Chondrocyte (in vitro differentiated cells): ENCODE measurements at regions not wholly inside any gene's neighbourhood (a gene's known extent, or its start where the extent isn't known, plus 50 kb on each side); places are given as distances from the start of the nearest gene placed in this dataset.
A peak's percentile ranks its signal among the peaks of the same experiment; 100 is the strongest.
"Not testable (repeated sequence)": the region's sequence is repeated elsewhere in the genome, so short reads cannot be mapped to it uniquely, and the experiment has no call there.

Experiments used
- DNase-seq: peaks from one replicate; pipeline ENCODE4 v3.0.0; 2021; ENCODE audit warnings: mixed read lengths, low spot score
- H3K27ac Mint-ChIP-seq: one replicate; pipeline ENCODE4 v1.8.0; 2021; ENCODE audit warnings: mild to moderate bottlenecking, moderate library complexity, mixed read lengths; ENCODE audit not compliant: unreplicated experiment
- H3K27me3 Mint-ChIP-seq: 2 replicates; pipeline ENCODE4 v1.8.0; 2021; ENCODE audit warnings: low read depth, mixed read lengths
- H3K36me3 Mint-ChIP-seq: 2 replicates; pipeline ENCODE4 v1.8.0; 2021; ENCODE audit warnings: low read depth, mixed read lengths
- H3K4me1 Mint-ChIP-seq: 2 replicates; pipeline ENCODE4 v1.8.0; 2021; ENCODE audit warnings: low read depth, mild to moderate bottlenecking, mixed read lengths
- H3K4me3 Mint-ChIP-seq: one replicate; pipeline ENCODE4 v1.8.0; 2021; ENCODE audit warnings: mild to moderate bottlenecking, moderate library complexity, mixed read lengths; ENCODE audit not compliant: unreplicated experiment
- H3K9me3 Mint-ChIP-seq: 2 replicates; pipeline ENCODE4 v1.8.0; 2021; ENCODE audit warnings: low read depth, mixed read lengths
- TF ChIP-seq, protein P1 (sequence below): fragments of 200-600 bp; sonication (generic); IDR thresholded peaks from 2 replicates; pipeline ENCODE4 v1.5.0; 2021; ENCODE audit warnings: antibody characterized with exemption, mild to moderate bottlenecking, moderate library complexity

DNA sequence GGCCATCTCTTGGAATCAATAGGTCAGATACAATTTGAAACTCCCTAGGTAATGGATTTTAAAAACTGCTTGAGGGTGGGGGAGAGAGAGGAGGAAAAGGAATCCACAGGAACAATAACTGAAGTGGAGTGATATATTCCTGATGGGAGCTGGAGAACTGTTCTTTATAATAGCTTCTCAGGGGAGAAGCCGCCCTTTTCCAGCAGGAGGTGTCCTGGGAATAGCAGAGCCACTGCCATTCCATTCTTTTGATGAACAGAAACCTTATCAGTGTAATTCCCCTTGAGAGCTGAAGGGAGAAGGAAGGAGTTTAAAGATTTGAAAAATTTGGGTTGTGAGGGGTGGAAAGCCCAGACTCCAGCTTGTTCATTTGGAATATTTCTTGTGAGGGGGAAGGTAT, 504.9 kb upstream of the DPH6 start:
- H3K27me3 Mint-ChIP-seq: no peaks in the 10 kb centered on the region
- DNase-seq: no peak
- TF ChIP-seq, protein P1, sequence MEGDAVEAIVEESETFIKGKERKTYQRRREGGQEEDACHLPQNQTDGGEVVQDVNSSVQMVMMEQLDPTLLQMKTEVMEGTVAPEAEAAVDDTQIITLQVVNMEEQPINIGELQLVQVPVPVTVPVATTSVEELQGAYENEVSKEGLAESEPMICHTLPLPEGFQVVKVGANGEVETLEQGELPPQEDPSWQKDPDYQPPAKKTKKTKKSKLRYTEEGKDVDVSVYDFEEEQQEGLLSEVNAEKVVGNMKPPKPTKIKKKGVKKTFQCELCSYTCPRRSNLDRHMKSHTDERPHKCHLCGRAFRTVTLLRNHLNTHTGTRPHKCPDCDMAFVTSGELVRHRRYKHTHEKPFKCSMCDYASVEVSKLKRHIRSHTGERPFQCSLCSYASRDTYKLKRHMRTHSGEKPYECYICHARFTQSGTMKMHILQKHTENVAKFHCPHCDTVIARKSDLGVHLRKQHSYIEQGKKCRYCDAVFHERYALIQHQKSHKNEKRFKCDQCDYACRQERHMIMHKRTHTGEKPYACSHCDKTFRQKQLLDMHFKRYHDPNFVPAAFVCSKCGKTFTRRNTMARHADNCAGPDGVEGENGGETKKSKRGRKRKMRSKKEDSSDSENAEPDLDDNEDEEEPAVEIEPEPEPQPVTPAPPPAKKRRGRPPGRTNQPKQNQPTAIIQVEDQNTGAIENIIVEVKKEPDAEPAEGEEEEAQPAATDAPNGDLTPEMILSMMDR: no peak

DNA sequence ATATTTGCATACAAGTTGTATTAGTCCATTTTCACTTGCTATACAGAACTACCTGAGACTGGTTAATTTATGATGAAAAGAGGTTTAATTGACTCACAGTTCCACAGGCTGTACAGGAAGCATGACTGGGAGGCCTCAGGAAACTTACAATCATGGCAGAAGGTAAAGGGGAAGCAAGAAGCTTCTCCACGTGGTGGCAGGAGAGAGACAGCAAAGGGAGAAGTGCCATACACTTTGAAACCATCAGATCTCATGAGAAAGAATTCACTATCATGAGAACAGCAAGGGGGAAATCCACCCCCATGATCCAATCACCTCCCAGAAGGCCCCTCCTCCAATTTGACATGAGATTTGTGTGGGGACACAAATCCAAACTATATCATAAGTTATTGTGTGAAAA, 506.7 kb upstream of the DPH6 start:
- DNase-seq, H3K4me3 Mint-ChIP-seq, H3K27me3 Mint-ChIP-seq, H3K4me1 Mint-ChIP-seq, H3K27ac Mint-ChIP-seq, H3K36me3 Mint-ChIP-seq, H3K9me3 Mint-ChIP-seq: not testable (repeated sequence)
- TF ChIP-seq, protein P1: peak; percentile 48

More for the DNA sequence above, 504.9 kb upstream of the DPH6 start:
- Mint-ChIP-seq H3K4me1 (no peaks in the 10 kb centered on the region), H3K27ac (no peak overlapping the region), H3K9me3 (peaks cover 7% of the 10 kb centered on the region), H3K36me3 (no peaks in the 10 kb centered on the region), H3K4me3 (no peak overlapping the region)

DNA sequence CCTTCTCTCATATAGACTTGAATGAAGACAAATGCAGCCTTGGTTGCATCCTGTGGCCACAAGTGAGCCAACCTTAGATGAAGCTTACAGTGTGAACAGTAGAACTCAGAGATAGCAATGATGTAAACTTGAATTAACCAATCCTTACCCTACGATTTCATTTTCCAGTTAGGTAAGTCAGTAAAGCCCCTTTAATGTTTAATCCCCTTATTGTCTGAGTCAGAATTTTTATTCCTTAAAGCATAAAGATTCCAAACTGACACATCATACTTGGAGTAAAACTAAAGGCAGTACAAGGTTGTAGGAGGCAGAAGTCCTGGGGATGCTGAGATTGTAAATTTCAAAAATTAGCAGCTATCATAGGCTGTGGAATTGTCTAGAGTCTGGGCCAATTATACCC, 507.8 kb upstream of the DPH6 start:
- no peaks in the 10 kb centered on the region for H3K27me3 Mint-ChIP-seq

DNA sequence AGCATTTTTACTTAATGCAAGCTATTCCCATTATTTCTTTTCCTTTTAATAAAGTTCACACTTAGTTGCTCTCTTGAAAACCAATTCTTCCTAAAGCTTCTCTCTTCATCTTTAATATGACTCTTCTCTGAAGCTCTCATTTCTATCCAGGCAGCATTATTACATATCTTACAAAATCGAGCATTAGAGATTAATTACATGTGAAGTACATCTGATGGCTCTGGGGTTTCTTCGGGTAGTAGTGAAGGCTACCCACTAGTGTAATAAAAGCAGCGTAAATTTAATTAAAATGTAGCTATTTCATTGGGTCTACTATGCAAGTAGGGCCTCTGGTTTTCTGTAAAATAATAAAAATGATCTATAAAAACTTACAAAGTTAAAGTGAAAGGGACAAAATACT, 513.6 kb upstream of the DPH6 start:
- H3K4me3 Mint-ChIP-seq: no peak overlapping the region

More for the DNA sequence above, 507.8 kb upstream of the DPH6 start:
- Mint-ChIP-seq H3K4me3 (no peak overlapping the region), H3K36me3 (no peaks in the 10 kb centered on the region), H3K27ac (no peak overlapping the region), H3K9me3 (peaks cover 7% of the 10 kb centered on the region), H3K4me1 (no peaks in the 10 kb centered on the region)
- TF ChIP-seq, protein P1: no peak
- no peak for DNase-seq

DNA sequence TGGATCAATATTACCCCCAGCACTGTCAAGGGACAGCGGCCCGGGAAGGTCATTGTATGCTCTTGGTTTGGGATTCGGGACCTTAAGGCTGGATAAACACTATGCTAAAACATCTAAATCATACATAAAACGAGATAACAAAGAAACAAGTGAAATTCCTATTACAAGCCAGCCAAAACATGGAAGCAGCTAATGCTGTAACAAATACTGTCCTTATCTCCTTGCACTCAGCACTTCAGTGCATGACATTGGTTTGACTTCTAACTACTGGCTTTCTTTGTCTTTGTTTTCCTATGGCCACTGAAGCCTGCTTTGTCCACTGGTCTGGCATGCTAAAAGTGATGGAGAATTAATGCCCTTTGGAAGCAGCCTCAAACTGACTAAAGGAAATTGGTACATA, 516.4 kb upstream of the DPH6 start:
- H3K4me3 Mint-ChIP-seq: no peak overlapping the region
- H3K9me3 Mint-ChIP-seq: no peaks in the 10 kb centered on the region
- DNase-seq: no peak
- H3K27ac Mint-ChIP-seq: no peak overlapping the region
- TF ChIP-seq, protein P1: no peak
- H3K36me3 Mint-ChIP-seq: no peaks in the 10 kb centered on the region
- H3K4me1 Mint-ChIP-seq: peaks cover 8% of the 10 kb centered on the region
- H3K27me3 Mint-ChIP-seq: no peaks in the 10 kb centered on the region

More for the DNA sequence above, 513.6 kb upstream of the DPH6 start:
- TF ChIP-seq, protein P1: no peak
- peaks cover 8% of the 10 kb centered on the region for H3K4me1 Mint-ChIP-seq
- no peaks in the 10 kb centered on the region for H3K36me3 Mint-ChIP-seq
- DNase-seq: no peak
- no peaks in the 10 kb centered on the region for H3K9me3 Mint-ChIP-seq
- H3K27me3 Mint-ChIP-seq: no peaks in the 10 kb centered on the region
- H3K27ac Mint-ChIP-seq: no peak overlapping the region
